NOMO-1 (cell line): ENCODE measurements at regions not wholly inside any gene's neighbourhood (a gene's known extent, or its start where the extent isn't known, plus 50 kb on each side); places are given as distances from the start of the nearest gene placed in this dataset.

Experiments used
- DNase-seq, 2 experiments: peaks; one replicate each; lab custom pipeline; 2025; ENCODE audit not compliant: unreplicated experiment in 2 of 2; lab: John Stamatoyannopoulos, UW

DNA sequence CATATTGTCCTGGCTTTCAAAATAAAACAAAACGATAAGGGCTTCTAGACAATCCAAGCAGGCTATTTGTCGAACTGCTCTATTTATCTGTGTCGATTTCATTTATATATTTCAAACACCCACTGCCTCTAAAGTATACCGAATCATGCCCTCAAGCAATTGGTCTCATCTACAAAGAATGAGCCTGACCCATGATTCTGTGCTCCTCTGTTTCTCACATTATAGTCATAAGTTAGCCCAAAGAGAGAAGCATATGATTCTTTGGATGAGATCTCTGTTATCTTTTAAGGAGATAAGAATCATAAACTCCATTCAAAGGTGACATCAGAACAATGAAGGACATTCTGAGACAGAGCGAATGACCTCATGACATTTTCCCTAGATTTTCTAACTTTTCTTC lies 191.1 kb downstream of the MAP2K6 start:
- DNase-seq, result no peak

DNA sequence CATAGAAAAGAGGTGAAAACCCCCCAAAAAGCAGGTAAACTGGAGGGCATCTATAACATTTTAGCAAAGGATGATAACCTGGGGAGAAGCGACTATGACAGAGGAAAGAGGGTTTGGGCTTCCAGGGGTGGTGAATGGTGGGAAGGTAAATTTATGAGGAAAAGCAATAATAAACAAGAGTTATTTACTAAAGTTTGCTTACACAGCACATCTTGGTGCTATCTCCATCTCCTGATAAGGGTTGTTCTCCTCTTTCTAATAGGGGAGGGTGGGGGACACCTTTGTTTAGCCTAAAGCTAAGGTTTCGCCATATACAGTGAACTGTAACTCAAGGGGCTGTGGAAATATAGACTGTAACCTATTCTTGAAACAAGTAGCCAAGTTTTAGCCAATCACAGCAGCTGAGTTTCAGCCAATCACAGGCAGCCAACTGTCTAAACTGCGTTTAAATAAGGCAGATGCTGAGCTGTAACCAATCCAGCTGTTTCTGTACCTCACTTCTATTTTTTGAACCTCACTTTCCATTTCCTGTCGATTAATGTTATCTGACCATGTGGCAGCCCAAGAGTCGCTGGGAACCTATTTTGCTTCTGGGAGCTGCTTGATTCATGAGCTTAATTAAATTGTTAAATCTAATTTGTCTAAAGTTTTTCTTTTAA lies 191.8 kb downstream of the MAP2K6 start:
- no peak for DNase-seq

DNA sequence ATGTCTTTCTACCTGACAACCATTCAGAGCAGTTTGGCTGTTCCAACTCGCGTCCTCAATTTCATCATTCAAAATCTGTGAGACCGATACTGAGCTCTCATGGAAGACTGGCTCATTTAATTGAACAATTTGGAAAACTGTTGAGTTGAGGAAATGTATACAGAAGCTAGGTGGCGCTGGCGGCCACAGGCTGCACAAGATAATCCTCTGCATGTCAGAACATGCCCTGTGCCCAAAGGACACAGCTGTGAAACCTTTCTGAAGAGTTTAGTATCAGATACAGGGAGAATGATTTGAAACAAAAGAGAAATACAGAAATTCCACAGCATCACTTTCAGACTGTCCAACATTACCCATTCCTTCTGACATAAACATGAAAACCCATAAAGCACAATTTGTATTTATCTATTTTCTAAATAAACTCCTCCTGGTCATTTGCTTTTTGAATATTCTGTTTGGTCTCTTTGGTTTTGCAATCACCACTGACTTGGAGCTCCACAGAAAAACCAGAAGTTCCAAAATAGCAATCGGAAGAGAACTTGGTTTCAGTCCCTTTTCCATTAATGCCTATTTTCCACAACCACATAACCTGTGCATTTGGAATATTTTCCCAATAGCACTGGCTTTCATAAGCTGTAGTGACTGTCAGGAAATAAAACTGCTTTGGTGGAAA lies 192.8 kb downstream of the MAP2K6 start:
- DNase-seq, result peak; percentile 75 to 82

DNA sequence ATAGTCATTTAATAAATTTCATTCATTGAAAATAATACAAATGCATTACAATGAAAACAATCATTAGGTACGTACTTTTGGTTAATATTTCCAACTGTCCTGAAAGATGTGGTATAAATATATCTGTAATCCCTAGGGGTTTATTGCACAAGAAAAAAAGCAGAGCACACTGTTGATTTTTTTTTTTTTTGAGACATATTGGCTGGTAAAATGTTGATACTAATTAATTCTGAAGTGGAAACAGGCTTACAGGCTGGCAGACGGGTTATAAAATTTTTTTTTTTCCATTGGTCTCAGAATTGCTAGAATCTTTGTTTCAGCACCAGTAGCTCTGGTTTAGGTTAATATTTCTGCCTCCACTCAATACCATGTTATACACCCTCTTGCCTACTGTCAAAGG lies 193.6 kb downstream of the MAP2K6 start:
- no peak for DNase-seq

DNA sequence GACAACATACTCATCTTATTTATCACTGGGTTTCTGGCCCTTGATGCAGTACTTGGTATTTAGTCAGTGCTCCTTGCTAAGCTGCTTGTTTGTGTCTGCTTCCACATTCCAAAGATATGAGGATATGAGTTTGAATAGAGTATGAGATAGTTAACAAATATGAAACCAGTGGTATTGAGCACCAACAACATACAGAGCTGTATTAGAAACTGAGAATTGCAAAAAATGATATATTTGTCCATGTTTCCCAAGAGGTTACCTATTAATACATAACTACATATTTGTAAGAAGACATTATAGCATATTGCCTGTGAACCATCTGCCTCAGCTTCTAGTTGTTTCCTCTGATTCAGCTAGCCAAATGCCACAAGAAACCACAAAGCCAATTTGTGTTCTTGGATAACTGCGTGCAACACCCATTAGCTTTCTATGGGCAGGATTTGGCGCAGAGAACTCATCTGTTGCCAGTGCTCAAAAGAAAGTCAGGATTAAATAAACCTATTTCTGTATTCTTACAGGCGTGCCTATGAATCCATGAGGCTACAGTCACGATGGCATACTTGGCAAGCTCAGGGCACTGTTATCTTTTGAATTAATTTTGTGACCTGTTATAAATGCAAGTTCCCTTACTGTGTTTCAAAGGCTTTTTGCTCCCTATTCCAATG lies 194.4 kb downstream of the MAP2K6 start:
- DNase-seq, result peak in 1 of 2 experiments; percentile 36

DNA sequence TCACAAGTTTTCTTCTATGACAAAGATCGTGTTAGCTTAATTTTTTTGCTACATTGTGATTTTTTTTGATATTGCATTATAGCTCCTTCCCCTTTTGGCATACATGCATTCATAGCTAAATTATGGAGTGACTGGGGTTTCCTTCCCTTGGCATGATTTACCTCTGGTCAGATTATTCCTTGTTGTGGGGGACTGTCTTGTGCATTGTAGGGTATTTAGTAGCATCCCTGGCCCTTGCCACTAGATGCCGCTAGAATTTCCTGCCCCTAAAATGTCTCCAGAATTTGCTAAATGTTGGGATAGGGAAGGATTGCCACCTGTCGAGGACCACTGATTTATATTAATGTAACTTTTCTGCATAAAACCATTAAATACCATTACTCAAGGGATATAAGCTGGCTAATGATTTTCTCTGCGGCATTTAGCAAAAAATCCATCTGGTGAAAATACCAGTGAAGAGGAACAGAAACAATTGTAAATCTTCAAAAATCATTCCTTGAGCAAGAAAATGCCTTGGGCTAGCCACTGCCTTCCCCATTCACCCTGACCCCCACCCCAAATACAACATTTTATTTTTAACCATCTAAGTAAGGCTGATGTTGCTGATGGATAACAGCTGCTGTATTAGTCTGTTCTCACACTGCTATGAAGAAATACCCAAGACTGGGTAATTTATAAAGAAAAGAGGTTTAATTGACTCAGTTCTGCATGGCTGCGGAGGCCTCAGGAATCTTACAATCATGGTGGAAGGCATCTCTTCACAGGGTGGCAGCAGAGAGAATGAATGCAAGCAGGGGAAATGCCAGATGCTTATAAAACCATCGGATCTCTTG lies 195.2 kb downstream of the MAP2K6 start:
- peak; percentile 58 to 70 for DNase-seq

DNA sequence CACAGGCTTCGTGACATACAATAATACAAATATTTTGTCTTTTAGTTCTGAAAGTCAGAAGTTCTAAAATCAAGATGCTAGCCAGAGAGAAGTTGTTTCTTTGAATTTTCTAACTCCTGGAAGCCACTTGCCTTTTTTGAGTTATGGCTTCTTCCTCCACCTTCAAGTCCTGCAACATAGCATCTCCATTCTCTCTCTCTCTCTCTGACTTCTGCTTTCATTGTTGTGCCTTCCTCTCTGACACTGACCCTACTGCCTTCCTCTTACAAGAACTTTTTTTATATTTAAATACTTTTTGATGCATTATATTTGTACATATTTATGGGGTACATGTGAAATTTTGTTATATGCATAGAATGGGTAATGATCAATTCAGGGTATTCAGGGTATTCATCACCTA lies 205.9 kb downstream of the MAP2K6 start:
- peak; percentile 74 to 81 for DNase-seq

DNA sequence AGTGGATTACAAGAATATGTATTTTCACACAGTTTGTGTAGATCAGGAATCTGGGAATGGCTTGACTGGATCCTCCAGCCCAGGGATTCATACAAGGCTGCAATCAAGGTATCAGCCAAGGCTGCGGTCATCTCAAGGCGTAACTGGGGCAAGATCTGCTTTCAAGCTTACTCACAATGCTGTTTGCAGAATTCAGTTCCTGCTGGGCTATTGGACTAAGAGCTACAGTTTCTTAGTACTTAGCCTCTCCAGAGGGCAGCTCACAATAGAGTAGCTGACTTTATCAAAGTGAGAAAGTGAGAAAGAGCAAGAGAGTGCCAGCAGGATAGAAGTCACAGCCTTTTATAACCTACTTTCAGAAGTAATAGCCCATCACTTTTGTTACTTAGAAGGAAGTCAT lies 211.0 kb downstream of the MAP2K6 start:
- no peak for DNase-seq

DNA sequence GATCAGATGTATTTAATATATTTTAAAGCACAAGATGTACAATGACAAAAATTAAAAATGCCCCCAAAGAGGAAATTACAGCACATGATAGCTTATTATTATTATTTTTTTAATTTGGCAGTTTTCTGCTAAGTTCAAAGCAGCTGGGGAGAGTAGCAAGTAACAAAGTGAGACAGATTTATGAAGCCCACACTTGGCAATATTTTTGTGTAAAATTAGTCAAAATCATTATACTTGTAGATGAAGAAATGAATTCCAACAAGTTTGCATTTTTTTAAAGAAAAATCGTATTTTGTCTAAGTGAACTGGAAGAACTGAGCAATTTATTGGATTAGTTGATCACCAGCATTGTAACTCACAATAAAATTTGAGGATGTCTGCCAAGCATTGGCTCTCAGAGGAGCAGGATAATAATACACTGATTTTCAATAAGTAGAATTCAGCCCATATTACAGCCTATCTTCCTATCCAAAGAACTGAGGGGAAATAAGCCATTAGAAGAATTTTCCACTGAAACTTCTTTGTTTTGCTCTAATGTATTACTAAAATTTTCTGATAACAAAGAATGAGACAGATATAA lies 215.6 kb downstream of the MAP2K6 start:
- DNase-seq, result no peak

DNA sequence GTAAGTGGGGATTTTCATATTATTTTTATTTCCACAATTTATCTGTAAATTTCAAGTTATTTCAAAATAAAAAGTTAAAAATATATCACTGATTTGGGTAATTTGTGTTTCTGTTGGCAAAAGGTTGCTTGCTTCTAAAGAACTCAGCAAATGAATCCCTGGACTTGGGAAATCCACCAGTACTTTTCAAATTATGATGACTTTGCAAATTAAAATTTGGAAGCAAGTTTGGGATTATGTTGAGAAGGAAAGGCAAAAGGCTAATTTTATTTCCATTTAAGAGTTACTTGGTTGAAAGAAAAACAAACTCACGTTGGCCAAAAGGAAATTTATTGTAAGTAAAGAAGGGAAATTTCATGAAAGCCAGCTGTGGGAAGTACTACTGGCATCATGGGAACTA lies 220.3 kb downstream of the MAP2K6 start:
- DNase-seq, result no peak

DNA sequence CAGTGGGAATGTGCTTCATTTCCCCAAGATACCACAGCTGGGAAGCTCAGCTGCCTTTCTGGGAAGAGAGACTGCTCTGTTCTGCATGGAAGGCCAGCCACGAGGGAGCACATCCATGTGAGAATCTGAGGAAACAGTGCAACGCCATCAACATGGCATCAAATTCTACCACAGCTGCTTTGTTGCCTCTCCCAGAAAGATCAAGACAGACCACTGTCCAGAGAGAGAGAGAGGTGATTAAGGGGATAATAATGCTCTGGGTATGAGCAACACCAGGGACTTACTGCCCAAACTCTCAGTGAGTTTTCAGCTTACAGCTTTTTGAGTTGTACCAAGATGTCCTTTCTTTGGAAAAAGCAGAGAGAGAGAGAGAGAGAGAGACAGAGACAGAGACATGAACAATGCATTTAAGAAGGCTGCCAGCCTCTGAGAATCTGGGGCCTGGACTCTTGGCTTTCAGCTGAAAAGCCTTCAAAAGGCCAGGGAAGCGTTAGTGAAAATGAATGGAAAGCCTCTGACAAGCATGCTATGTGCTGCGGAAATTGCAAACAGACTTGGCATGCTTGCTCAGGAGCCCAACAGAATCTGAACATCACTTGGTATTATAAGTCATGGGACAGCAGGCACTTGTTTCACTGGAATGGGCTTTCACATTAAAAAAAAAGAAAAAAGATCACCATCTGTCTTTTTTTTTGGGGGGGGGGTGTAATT lies 223.1 kb downstream of the MAP2K6 start:
- no peak for DNase-seq

DNA sequence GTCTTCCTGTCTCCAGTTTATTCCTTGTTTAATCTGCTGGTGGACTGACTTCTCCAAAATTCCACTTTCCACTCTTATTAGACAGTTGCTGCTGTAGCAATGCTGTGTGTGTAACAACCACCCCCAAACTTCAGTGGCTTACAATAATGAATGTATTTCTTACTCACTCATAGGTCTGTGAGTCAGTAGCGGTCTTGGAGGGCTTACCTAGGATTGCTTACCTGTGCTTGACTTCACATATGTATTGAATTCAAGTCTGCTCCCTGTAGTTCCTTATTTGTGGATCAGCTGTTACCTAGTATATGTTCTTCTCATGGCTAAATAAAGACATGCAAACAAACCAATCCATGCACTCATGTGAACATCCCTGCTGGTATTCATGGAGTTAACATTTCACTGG lies 224.6 kb downstream of the MAP2K6 start:
- DNase-seq, result no peak

DNA sequence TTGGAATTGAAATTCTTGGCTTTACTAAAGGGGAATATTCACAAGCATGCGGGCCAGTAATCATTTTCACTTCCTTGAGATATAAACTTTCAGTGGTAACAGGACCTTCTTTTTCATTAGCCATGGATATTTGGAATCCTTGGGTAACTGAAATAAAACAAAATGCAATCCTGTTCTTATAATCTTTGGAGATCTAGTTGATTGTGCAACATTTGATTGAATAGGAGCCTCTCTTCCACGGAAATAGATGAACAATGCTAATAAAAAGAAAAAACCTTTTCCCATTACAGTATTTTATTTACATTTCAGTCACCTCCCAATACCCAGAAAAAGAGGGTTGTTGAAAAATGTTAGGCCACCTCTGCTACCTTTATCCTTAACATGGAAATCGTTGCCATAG lies 225.6 kb downstream of the MAP2K6 start:
- no peak for DNase-seq

DNA sequence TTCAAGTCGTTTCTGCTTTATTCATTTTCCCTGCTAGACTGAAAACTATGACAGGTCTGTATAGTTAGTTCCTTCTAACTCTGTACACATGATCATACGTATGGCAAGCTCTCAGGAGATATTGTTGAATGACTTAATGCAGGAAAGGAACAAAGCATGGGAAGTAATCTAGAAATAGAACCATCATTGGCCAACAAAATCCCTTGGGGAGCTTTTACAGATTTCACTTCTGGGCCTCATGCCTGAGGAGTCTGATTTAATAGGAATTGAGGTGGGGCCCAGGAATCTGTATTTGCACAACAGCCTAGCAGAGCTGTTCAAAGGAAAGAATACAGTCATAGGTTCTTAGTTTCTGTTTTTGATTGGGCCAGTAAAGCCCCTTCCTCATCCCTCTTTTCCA lies 229.2 kb downstream of the MAP2K6 start:
- DNase-seq, result no peak

DNA sequence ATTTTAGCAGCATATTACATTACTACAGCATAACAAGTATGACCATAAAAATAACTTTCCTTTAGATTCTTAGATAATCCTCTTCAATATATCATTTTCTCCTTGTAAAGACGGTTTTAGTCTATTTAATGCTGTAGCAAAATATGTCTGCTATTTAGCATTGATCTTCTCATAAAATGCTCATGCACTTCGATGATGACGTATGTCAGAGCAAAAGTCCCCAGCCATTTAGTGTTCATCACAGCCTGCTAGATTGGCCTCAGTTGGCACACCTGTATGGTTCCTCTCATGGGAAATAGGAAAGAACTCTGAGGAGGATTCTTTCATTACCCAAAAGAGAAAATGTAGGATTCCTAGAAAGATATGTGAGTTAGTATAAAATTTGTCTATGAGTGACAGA lies 232.2 kb downstream of the MAP2K6 start:
- no peak for DNase-seq

DNA sequence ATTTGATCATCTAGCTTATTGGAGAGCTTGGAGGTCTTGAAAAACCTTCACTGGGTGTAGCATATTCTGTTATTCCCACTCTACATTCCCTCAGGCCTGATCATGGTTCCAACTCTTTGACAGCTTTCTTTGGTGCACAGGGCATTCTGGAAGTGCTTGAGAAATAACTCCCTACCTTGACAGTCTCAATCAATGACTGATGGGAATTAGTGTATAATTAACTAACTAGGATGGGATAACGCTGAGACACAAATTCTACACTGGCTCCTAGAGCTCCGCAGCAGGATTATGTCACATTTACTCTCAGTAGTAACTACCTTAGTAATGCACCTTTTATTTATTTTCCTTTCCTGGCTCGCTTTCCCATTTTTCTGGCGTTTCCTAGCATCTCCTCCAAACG lies 236.4 kb downstream of the MAP2K6 start:
- DNase-seq, result no peak

DNA sequence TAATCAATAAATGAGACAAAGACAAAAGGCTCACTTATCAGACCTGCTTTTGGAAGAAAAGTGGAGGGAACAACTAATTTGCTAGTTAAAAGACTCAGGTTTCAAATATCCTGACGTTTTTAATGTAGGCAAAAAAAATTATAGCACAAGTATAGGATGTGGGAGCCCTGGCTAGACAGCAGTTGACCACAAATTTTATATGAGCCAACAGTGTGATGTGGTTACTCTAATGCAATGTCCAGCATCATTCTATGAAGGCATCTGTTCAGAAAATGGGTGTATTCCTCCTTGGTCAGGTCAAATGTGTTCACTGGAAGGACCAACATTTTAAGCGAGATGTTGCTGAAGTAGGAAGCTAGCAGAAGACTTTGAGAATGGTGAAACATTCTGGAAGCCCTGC lies 237.4 kb downstream of the MAP2K6 start:
- no peak for DNase-seq

DNA sequence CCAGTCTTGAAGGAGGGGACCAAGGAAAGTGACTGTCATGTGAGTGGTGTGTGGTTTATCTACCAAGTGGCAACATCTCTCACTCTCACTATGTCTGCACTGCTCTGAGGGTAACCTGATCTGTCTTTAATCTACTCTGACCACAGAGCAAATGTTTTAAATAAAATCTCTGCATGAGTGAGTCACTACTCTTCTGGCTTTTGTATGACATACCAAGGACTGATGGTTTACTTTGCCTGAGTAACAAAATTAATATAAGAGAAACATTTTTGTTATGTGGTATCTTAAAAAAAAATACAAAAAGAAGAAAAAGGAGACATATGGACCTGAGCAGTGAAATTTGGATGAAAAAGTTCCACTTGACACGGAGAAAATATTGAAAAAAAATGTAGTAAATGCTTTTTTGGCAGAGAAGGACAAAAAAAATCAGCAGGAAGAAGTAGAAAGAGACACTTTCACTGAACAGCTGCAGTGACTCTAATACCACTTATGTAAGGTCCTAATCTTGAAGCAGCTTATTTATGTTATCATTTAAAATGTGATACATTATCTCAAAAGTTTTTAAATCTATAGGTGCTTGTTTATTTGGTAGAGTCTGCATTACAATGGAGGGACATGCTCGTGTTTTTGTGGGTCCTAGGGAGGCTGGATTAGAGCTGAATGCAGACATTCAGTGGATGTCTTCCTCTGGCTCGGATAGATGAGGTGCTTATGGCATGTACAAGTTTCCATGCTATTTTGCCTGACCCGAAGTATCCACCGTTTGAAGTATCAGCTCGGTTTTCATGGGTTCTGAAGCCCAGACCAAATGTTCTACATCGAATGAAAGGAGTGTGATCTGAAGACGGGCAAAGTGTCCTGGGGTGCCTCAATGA lies 240.7 kb downstream of the MAP2K6 start:
- DNase-seq, result no peak

DNA sequence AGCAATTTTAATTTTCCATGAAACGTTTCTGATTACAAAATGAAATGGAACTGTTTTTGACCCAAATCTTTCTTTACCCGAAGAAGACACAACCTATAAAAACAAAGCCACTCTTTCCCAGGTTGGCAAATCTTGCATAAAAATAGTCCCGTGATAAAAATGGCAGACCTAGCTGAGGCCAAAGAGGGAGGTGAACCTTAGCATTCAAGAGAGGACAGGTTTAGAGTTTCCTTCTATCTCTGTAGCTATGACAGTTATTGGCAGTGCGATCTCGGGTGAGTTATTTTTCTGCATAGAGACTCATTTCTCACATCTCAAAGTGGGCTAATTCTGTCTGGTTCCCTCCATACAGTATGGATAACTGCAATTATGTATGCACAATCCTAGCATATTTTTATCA lies 241.4 kb downstream of the MAP2K6 start:
- no peak for DNase-seq
